ENCODE measurements at regions not wholly inside any gene's neighbourhood (a gene's known extent, or its start where the extent isn't known, plus 50 kb on each side); places are given as distances from the start of the nearest gene placed in this dataset.

DNA sequence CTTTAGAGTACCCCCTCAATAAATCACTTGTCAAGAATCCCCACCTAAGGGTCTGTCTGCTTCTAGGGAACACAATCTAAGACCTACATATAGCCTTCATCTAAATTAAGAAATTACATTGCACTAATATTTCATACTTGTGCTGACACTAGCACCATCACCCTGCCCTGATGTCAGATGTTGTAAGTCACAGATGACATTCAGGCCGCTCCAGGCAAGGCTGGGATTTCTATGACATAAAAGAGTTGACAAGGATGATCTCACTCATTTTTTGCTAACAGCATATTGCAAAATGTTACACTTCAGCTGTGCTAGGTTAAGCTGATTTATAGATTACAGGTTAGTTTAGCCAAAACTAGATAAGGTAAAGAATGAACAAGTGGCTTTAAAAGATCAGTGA, 372.5 kb upstream of the GRIA1 start:
- no peaks in the 10 kb centered on the region for H3K4me1 ChIP-seq
- H3K27ac ChIP-seq = no peak overlapping the region
- no peaks in the 10 kb centered on the region for H3K27me3 ChIP-seq
- H3K9me3 ChIP-seq = no peaks in the 10 kb centered on the region
- TF ChIP-seq, protein P1, sequence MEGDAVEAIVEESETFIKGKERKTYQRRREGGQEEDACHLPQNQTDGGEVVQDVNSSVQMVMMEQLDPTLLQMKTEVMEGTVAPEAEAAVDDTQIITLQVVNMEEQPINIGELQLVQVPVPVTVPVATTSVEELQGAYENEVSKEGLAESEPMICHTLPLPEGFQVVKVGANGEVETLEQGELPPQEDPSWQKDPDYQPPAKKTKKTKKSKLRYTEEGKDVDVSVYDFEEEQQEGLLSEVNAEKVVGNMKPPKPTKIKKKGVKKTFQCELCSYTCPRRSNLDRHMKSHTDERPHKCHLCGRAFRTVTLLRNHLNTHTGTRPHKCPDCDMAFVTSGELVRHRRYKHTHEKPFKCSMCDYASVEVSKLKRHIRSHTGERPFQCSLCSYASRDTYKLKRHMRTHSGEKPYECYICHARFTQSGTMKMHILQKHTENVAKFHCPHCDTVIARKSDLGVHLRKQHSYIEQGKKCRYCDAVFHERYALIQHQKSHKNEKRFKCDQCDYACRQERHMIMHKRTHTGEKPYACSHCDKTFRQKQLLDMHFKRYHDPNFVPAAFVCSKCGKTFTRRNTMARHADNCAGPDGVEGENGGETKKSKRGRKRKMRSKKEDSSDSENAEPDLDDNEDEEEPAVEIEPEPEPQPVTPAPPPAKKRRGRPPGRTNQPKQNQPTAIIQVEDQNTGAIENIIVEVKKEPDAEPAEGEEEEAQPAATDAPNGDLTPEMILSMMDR (IDR thresholded peaks at IDR 0.05) = no peak
- no peak for DNase-seq
- no peak overlapping the region for H3K9ac ChIP-seq (ENCODE audit: low read depth in 2 of 2, low read length in 2 of 2)
- no peak overlapping the region for H3K4me3 ChIP-seq
- intact Hi-C loops (cut with DNase I) = no loop called here
- H3K36me3 ChIP-seq = no peaks in the 10 kb centered on the region

DNA sequence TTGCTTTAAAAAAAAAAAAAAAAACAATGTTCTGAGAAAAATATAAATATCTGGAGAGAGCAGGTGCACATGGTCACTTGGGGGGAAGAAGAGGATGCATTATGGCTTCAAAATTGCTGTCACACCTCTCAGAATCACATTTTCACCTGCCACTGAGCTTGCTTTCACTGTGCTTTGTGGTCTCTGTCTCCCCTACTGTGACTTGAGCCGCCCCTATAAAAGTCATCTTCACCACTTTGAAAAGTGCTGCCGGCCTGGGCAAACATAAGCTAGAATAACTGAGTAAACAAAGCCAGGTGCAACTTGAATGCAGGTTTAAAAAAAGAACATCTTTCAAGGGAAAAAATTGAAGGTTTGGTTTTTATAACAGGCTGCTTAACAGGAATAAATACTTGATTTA, 368.1 kb upstream of the GRIA1 start:
- H3K4me3 ChIP-seq = no peak overlapping the region
- H3K27ac ChIP-seq = no peak overlapping the region
- no peaks in the 10 kb centered on the region for H3K27me3 ChIP-seq
- H3K9ac ChIP-seq (ENCODE audit: low read depth in 2 of 2, low read length in 2 of 2) = no peak overlapping the region
- intact Hi-C loops (cut with DNase I) = no loop called here
- TF ChIP-seq, protein P1 (IDR thresholded peaks at IDR 0.05) = no peak
- DNase-seq = no peak
- H3K9me3 ChIP-seq = no peaks in the 10 kb centered on the region
- H3K4me1 ChIP-seq = no peaks in the 10 kb centered on the region
- no peaks in the 10 kb centered on the region for H3K36me3 ChIP-seq

DNA sequence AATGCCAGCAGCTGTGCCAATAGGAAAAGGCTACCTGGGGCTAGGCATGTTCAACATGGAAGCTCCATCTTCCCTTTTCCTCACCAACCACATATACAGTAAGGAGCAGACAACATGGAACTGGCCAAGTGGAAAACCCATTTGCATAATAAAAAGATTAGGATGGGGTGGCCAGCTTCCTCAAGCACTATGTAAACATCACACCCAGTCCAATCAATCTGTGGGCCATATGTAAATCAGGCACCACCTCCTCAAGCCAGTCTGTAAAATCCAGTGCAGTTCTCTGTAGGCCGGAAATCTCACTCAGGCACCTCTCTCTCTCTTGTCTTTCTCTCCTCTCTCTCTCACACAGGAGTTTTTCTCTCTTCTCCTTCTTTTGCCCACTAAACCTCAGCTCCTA, 360.2 kb upstream of the GRIA1 start:
- DNase-seq = no peak
- intact Hi-C loops (cut with DNase I) = no loop called here
- H3K9ac ChIP-seq (ENCODE audit: low read depth in 2 of 2, low read length in 2 of 2) = no peak overlapping the region
- no peak overlapping the region for H3K27ac ChIP-seq
- H3K36me3 ChIP-seq = no peaks in the 10 kb centered on the region
- H3K27me3 ChIP-seq = no peaks in the 10 kb centered on the region
- no peaks in the 10 kb centered on the region for H3K4me1 ChIP-seq
- no peak overlapping the region for H3K4me3 ChIP-seq
- no peaks in the 10 kb centered on the region for H3K9me3 ChIP-seq
- TF ChIP-seq, protein P1 (IDR thresholded peaks at IDR 0.05) = no peak

DNA sequence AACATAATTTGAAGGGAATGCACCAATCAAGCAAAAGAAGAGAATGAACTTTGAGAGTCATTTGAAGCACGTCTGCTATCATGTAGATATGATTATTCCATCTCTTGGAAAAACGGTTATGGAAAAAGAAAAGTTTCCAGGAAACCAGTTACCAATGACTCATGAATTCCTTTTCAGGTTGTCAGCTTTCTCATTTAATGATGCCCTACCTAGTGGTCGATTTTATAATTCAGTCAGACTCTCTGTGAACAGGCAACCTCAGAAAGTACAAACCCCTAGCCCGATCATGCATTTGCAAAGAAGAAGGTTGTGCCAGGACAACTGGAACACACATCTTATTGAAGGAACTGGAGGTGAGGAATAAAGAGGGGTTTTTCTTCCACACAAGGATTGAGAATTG, 355.1 kb upstream of the GRIA1 start:
- Histone ChIP-seq H3K9ac (ENCODE audit: low read depth in 2 of 2, low read length in 2 of 2) (no peak overlapping the region), H3K36me3 (no peaks in the 10 kb centered on the region), H3K27me3 (no peaks in the 10 kb centered on the region), H3K4me1 (no peaks in the 10 kb centered on the region), H3K27ac (no peak overlapping the region), H3K4me3 (no peak overlapping the region), H3K9me3 (no peaks in the 10 kb centered on the region)
- TF ChIP-seq, protein P1 (IDR thresholded peaks at IDR 0.05) = no peak
- no peak for DNase-seq
- intact Hi-C loops (cut with DNase I) = no loop called here

DNA sequence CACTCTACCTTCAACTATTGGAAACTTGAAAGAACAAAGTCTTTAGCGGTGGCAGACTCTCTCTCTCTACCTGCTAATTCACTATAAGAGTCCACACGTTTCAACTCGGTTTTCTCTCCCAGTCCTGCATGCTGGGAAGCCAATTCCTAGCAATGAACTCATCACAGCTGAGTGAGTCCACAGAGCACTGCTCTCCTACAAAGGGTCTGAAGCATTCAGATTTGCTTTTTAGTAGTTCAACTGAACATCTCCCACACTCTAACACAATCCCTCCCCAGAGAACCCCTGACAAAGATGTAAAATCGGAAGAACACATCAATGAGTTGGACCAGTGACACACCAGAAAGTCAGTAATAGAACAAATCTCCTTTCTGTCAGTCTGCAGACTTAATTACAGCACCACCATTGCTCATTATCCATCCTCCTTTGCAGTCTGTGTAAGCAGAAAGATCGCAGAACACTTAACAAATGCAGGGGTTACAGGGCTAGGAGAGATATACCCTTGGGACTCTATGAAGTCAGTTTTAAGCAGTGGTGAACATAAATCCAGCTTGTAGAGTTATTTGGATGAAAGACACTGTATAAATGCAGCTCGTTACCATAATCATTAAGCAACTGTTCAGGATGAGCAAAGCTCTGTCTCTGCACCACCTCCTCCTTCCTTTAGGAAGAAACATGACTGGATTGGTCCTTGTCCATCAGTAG, 353.4 kb upstream of the GRIA1 start:
- TF ChIP-seq, protein P1 (IDR thresholded peaks at IDR 0.05) = no peak
- intact Hi-C loops (cut with DNase I) = no loop called here

More for the DNA sequence above, 353.4 kb upstream of the GRIA1 start:
- Histone ChIP-seq H3K4me3 (no peak overlapping the region), H3K27ac (no peak overlapping the region), H3K27me3 (no peaks in the 10 kb centered on the region), H3K4me1 (no peaks in the 10 kb centered on the region), H3K9me3 (no peaks in the 10 kb centered on the region), H3K9ac (ENCODE audit: low read depth in 2 of 2, low read length in 2 of 2) (no peak overlapping the region), H3K36me3 (no peaks in the 10 kb centered on the region)
- no peak for DNase-seq

Data from colonic mucosa (tissue), 4 donors.